Skeletal muscle tissue (tissue), 3 donors: ENCODE measurements at regions not wholly inside any gene's neighbourhood (a gene's known extent, or its start where the extent isn't known, plus 50 kb on each side); places are given as distances from the start of the nearest gene placed in this dataset.

Experiments used
- H3K27ac ChIP-seq: one replicate; pipeline ENCODE4 v1.7.0; 2013; ENCODE audit warnings: mild to moderate bottlenecking, low read depth, low read length, inconsistent platforms
- H3K27me3 ChIP-seq, 3 donors: one replicate each; pipeline ENCODE4 v1.7.0; 2013; ENCODE audit warnings: low read length in 3 of 3; ENCODE audit not compliant: control insufficient read depth in 3 of 3, insufficient read depth in 3 of 3
- H3K36me3 ChIP-seq, 3 donors: one replicate each; pipeline ENCODE4 v1.7.0; 2013; ENCODE audit warnings: low read length in 3 of 3; ENCODE audit not compliant: control insufficient read depth in 3 of 3, insufficient read depth in 3 of 3
- H3K4me1 ChIP-seq, 3 donors: one replicate each; pipeline ENCODE4 v1.7.0; 2013; ENCODE audit warnings: low read length in 3 of 3, mild to moderate bottlenecking in 3 of 3; ENCODE audit not compliant: control insufficient read depth in 3 of 3, insufficient read depth in 3 of 3
- H3K4me3 ChIP-seq, 3 donors: one replicate each; pipeline ENCODE4 v1.7.0; 2013; ENCODE audit warnings: low read length in 3 of 3
- H3K9ac ChIP-seq, 3 donors: one replicate each; pipeline ENCODE4 v1.7.0; 2013; ENCODE audit warnings: low read length in 3 of 3, mild to moderate bottlenecking in 3 of 3, moderate library complexity in 2 of 3, low read depth in 1 of 3
- H3K9me3 ChIP-seq, 3 donors: one replicate each; pipeline ENCODE4 v1.7.0; 2013; ENCODE audit warnings: low read length in 3 of 3; ENCODE audit not compliant: control insufficient read depth in 3 of 3
- donor health status: Osteomylitis.

DNA sequence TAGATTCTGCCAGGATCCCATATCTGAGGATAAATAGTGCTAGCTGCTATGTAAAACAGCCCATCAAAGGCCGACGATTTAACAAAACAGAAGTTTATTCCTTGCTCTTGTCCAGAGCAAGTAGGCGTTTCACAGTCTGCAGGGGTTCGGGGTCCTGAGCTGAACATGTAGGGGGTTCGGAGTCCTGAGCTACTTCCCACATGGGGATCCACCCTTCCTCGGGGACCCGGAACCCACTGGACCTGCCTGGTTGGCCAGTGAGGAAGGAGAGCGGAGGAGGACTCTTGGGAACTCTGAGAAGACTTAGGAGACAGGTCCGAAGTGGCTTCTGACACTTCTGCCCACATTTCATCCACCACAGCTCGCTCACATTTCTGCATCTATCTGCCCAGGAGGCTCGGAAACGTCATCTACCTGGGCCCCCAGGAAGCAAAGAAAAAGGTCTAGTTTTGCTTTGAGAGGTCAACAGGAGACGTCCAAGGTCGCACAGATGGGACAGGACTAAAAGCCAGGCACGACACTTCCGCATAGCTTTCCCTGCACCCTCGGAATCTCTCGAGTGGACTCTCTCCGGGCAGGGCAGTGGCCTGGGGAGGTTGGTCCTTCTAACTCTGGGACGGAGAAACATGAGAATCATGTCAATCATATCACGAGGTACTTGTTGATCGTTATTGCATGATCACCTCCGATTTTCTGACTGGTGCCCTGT is 86.4 kb downstream of the MICALL2 start:
- no peak overlapping the region for H3K9ac ChIP-seq
- H3K27ac ChIP-seq, result no peak overlapping the region
- no peak overlapping the region for H3K4me3 ChIP-seq
- H3K9me3 ChIP-seq, result no peaks in the 10 kb centered on the region
- H3K27me3 ChIP-seq, result peaks cover 65 to 74% (median 65%) of the 10 kb centered on the region in 3 donors
- no peaks in the 10 kb centered on the region for H3K36me3 ChIP-seq
- no peaks in the 10 kb centered on the region for H3K4me1 ChIP-seq

DNA sequence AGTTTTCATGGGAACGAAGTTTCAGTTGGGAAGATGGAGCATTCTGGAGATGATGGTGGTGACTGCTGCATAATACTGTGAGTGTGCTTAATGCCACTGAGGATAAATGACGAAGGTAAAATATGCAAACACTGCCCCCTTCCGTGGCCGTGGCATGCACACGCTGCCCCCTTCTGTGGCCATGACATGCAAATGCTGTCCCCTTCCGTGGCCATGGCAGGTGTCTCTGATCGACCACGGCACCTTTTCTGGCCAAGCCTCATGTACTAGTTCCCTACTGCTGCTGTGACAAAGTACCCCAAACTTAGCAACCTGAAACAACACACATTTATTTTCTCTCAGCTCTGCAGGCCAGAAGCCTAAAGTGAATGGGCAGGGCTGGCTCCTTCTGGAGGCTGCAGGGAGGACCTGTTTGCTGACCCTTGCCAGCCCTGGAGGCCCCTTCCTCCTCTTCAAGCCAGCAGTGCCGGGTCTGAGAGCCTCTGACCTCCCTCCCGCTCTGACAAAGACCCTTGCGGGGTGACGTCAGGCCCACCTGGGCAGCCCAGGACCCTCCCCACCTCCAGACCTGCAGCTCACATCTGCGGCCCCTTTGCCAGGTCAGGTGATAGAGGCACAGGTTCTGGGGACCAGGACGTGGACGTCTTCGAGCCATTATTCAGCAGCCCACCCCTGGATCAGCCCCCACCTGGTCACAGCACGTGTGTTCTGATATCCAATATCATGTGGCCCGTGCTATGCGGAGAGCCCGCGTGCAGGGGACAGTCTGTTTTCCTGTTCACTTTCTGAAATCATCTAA is 82.0 kb downstream of the MICALL2 start:
- Histone ChIP-seq H3K27me3 (peaks cover 37 to 52% (median 45%) of the 10 kb centered on the region in 3 donors), H3K4me3 (no peak overlapping the region), H3K36me3 (no peaks in the 10 kb centered on the region), H3K9me3 (no peaks in the 10 kb centered on the region), H3K9ac (no peak overlapping the region), H3K4me1 (no peaks in the 10 kb centered on the region), H3K27ac (no peak overlapping the region)

DNA sequence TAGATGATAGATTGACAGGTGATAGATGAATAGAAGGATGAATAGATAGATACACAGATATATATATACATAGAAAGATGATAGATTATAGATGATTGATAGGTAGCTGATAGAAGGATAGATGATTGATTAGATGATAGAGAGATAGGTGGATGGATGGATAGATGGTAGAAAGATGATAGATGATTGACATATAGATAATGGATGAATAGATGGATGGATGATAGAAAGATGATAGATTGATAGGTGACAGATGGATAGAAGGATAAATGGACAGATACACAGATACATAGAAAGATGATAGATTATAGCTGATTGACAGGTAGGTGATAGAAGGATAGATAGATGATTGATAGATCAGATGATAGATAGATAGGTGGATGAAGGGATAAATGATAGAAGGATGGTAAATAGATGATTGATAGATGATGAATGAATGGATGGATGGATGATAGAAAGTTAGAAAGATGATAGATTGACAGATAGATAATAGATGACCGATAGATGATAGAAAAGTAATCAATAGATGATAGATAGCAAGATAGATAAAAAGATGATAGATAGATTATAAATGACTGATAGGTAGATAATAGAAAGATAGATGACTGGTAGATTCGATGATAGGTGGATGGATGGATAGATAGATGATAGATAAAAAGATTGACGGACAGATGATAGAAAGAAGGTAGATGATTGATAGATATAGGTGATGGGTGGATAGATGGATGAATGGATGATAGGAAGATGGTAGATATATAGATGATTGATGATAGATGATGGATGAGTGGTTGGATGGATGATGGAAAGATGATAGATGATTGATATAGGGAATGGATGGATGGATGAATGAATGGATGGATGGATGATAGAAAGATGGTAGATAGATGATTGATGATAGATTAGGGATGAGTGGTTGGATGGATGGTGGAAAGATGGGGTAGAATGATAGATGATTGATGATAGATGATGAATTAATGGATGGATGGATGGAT is 80.4 kb downstream of the MICALL2 start:
- peaks cover 44 to 48% (median 48%) of the 10 kb centered on the region in 3 donors for H3K27me3 ChIP-seq
- H3K9me3 ChIP-seq, result no peaks in the 10 kb centered on the region
- H3K4me1 ChIP-seq, result no peaks in the 10 kb centered on the region
- no peaks in the 10 kb centered on the region for H3K36me3 ChIP-seq
- H3K4me3 ChIP-seq, result no peak overlapping the region
- no peak overlapping the region for H3K27ac ChIP-seq
- H3K9ac ChIP-seq, result no peak overlapping the region

GRCh38 chr7:1380231-1380815 is 78.9 kb downstream of the MICALL2 start:
- Histone ChIP-seq H3K27ac (no peak overlapping the region), H3K27me3 (peaks cover 45 to 58% (median 56%) of the 10 kb centered on the region in 3 donors), H3K9ac (no peak overlapping the region), H3K36me3 (no peaks in the 10 kb centered on the region), H3K4me3 (no peak overlapping the region), H3K9me3 (no peaks in the 10 kb centered on the region), H3K4me1 (no peaks in the 10 kb centered on the region)

DNA sequence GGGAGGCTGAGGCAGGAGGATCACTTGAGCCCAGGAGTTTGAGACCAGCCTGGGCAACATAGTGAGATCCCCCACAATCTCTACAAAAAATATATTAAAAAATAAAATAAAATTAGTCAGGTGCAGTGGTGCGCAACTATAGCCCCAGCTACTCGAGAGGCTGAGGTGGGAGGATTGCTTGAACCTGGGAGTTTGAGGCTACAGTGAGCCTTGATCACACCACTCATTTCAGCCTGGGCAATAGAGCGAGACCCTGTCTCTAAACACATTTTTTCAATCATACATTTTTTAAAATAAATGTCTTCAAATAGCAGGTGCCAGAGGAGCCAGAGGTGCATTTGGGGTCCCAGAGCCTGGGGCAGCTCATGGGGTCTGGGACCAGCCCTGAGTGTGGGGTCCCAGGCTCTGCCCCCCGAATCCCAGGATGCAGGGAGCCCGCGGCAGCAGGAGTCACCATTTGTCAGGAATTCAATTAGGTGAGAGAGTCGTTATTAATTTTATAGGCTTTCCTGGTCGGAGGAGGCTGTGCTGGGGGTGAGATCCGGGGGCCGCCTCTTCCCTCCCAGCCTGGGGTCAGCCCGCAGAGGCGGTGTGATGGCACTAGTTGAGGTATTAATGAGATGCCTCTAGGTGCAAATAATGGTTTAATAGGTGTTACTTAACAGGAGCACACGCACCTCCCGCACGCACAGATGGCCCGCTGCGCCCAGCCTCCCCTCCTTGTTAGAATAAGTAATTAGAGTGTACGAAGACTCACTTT is 78.3 kb downstream of the MICALL2 start:
- Histone ChIP-seq H3K4me1 (no peaks in the 10 kb centered on the region), H3K36me3 (no peaks in the 10 kb centered on the region), H3K27ac (no peak overlapping the region), H3K9me3 (no peaks in the 10 kb centered on the region), H3K9ac (no peak overlapping the region), H3K4me3 (no peak overlapping the region), H3K27me3 (peaks cover 46 to 60% (median 57%) of the 10 kb centered on the region in 3 donors)

DNA sequence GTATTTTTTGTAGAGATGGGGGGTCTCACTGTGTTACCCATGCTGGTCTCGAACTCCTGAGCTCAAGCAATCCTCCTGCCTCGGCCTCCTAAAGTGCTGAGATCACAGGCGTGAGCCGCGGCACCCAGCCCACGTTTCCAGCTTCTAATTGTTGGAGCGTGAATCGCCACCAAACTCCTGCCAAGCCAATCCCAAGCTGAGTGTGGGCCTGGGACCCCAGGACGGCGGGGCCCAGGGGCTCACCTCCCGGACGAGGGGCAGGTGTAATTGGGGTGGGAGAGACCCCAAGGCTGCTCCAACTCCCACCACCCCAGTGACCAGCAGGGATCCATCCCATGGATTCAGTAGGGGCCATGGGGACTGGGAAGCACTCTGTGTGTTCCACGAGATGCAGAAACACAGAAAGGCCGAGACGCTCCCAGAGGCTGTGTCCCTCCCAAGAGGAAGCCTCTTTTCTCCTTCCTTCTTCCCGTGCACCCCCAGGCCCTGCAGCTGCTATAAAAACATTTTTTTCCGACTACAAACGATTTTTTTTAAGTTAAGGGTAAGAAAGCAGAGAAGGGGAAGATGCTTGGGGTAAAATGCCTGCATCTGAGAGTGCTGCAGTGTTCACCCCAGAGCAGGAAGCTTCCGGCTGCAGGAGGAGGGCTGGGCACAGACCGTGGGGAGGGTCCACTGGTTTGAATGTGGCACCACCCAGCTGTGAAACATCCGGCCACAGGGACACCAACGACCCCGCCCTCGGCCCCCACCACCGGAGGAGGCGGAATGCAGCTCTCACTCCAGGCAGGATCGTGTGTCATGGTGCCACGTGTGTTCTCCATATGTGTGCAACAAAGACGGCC is 76.5 kb downstream of the MICALL2 start:
- H3K27ac ChIP-seq, result no peak overlapping the region
- H3K36me3 ChIP-seq, result no peaks in the 10 kb centered on the region
- H3K27me3 ChIP-seq, result peaks cover 44 to 58% (median 58%) of the 10 kb centered on the region in 3 donors
- no peak overlapping the region for H3K4me3 ChIP-seq
- no peaks in the 10 kb centered on the region for H3K9me3 ChIP-seq
- H3K9ac ChIP-seq, result no peak overlapping the region
- H3K4me1 ChIP-seq, result no peaks in the 10 kb centered on the region

DNA sequence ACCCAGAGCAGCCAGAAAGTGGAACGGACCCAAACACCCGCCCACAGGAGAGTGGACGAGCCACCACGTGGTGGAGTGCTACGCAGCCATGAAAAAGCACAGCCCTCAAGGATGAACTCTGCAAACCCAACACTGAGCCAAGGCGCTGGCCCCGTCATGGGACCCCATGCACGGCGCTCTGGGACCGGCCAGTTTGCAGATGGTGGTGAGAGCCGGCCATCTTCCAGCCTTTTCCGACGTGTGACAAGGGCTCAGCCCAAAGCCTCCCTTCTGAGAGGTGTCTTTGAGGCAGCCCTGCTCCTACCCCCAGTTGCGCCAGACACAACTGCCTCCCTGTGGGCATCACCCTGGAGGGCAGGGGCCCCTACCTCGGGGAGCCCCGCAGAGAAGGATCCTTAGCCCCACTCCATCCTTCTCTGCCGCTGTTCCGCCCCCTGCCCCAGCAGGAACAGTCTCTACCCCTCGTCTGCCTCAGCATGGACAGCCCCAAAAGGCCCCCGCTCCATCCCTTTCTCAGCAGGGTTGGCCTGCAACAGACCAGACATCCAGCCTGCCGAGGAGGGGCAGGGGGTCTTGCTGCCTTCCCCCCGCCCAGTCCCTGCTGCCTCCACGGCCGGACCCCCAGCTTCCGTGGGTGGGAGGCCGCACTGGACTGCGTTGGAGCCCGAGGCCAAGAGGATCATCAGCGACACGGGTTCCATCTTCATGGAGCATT is 75.7 kb downstream of the MICALL2 start:
- Histone ChIP-seq H3K27ac (no peak overlapping the region), H3K4me3 (no peak overlapping the region), H3K36me3 (no peaks in the 10 kb centered on the region), H3K27me3 (peaks cover 50 to 64% (median 61%) of the 10 kb centered on the region in 3 donors), H3K9ac (no peak overlapping the region), H3K9me3 (no peaks in the 10 kb centered on the region), H3K4me1 (no peaks in the 10 kb centered on the region)

DNA sequence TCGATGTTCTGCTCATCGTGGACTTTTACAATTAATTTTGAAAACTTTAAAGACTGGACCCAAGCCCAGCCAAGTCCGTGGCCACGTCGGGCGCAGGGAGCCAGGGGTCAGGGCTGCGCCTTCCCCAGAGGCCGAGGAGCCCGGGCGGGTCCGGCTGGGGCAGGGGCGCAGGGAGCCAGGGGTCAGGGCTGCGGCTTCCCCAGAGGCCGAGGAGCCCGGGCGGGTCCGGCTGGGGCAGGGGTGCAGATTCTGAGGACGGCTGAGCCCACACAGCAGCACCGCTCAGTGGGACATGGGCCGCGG is 75.2 kb downstream of the MICALL2 start:
- no peak overlapping the region for H3K4me3 ChIP-seq
- H3K27me3 ChIP-seq, result peaks cover 52 to 67% (median 65%) of the 10 kb centered on the region in 3 donors

More for the DNA sequence above, 75.2 kb downstream of the MICALL2 start:
- Histone ChIP-seq H3K27ac (no peak overlapping the region), H3K36me3 (no peaks in the 10 kb centered on the region), H3K4me1 (no peaks in the 10 kb centered on the region), H3K9me3 (no peaks in the 10 kb centered on the region), H3K9ac (no peak overlapping the region)
